Spleen (tissue), 7 donors: ENCODE measurements at regions not wholly inside any gene's neighbourhood (a gene's known extent, or its start where the extent isn't known, plus 50 kb on each side); places are given as distances from the start of the nearest gene placed in this dataset.

ENCODE experiments used
- CTCF ChIP-seq, 11 experiments: fragments of 200-600 bp in 7 of 11; fragments of 450-650 bp in 4 of 11; sonication (generic) in 4 of 11; IDR thresholded peaks in 8 of 11; conservative IDR thresholded peaks in 3 of 11; 1 replicate in 7 of 11; 2 replicates in 4 of 11; pipeline versions ENCODE4 v1.4.0 to v1.8.0; 2016 to 2021; ENCODE audit warnings: antibody characterized with exemption in 11 of 11, inconsistent platforms in 4 of 11, mild to moderate bottlenecking in 1 of 11
- POLR2A ChIP-seq, 3 donors: fragments of 450-650 bp; IDR thresholded peaks; one replicate each; pipeline ENCODE4 v1.5.1; 2017; ENCODE audit warnings: antibody characterized with exemption in 3 of 3, mild to moderate bottlenecking in 1 of 3
- donor health status: DM: no; HTN: no; CAD: no; lungs with moderate emphysema.
- donor health status: DM: no; HTN: no; CAD: no.
- donor health status: DM: no; HTN: no; CAD: no.

GRCh38 chr6:163994566-163994965, 580.0 kb downstream of the QKI start:
- TF ChIP-seq CTCF (IDR thresholded peaks at IDR 0.05 in 8 of 11, conservative IDR thresholded peaks at IDR 0.05 in 3 of 11) (no peak), POLR2A (IDR thresholded peaks at IDR 0.05) (no peak)
